ENCODE measurements at regions not wholly inside any gene's neighbourhood (a gene's known extent, or its start where the extent isn't known, plus 50 kb on each side); places are given as distances from the start of the nearest gene placed in this dataset.

- no peak for TF ChIP-seq CTCF (IDR thresholded peaks at IDR 0.05; ENCODE audit: control insufficient read depth, insufficient read depth, low read depth, low read length, missing control alignments)
- no peak overlapping the region for H3K4me3 ChIP-seq (ENCODE audit: control insufficient read depth, low read depth, low read length)
- no peak for DNase-seq (ENCODE audit: low read depth)
Measured at GRCh38 chr2:147758821-147759220, 86.0 kb upstream of the ACVR2A start.

GRCh38 chr2:147756069-147756468 is 88.8 kb upstream of the ACVR2A start:
- no peak overlapping the region for H3K4me3 ChIP-seq (ENCODE audit: control insufficient read depth, low read depth, low read length)
- TF ChIP-seq CTCF (IDR thresholded peaks at IDR 0.05; ENCODE audit: control insufficient read depth, insufficient read depth, low read depth, low read length, missing control alignments): no peak
- no peak for DNase-seq (ENCODE audit: low read depth)

GRCh38 chr2:147740211-147740927 is 104.5 kb upstream of the ACVR2A start:
- H3K4me3 ChIP-seq (ENCODE audit: control insufficient read depth, low read depth, low read length): no peak overlapping the region
- no peak for TF ChIP-seq CTCF (IDR thresholded peaks at IDR 0.05; ENCODE audit: control insufficient read depth, insufficient read depth, low read depth, low read length, missing control alignments)
- DNase-seq (ENCODE audit: low read depth): no peak

GRCh38 chr2:147739508-147739907 is 105.3 kb upstream of the ACVR2A start:
- no peak for DNase-seq (ENCODE audit: low read depth)

GRCh38 chr2:147718831-147719230 is 126.0 kb upstream of the ACVR2A start:
- no peak for TF ChIP-seq CTCF (IDR thresholded peaks at IDR 0.05; ENCODE audit: control insufficient read depth, insufficient read depth, low read depth, low read length, missing control alignments)
- H3K4me3 ChIP-seq (ENCODE audit: control insufficient read depth, low read depth, low read length): no peak overlapping the region
- DNase-seq (ENCODE audit: low read depth): no peak

More at GRCh38 chr2:147739508-147739907, 105.3 kb upstream of the ACVR2A start:
- TF ChIP-seq CTCF (IDR thresholded peaks at IDR 0.05; ENCODE audit: control insufficient read depth, insufficient read depth, low read depth, low read length, missing control alignments): no peak
- no peak overlapping the region for H3K4me3 ChIP-seq (ENCODE audit: control insufficient read depth, low read depth, low read length)

GRCh38 chr2:147716906-147717305 is 127.9 kb upstream of the ACVR2A start:
- H3K4me3 ChIP-seq (ENCODE audit: control insufficient read depth, low read depth, low read length): no peak overlapping the region
- no peak for TF ChIP-seq CTCF (IDR thresholded peaks at IDR 0.05; ENCODE audit: control insufficient read depth, insufficient read depth, low read depth, low read length, missing control alignments)
- no peak for DNase-seq (ENCODE audit: low read depth)
